Stimulated activated CD4-positive, alpha-beta T cell treated with anti-CD3 and anti-CD28 coated beads, TNF-alpha, amount 100 ng/mL, for 24 hours (primary cell): ENCODE measurements at regions not wholly inside any gene's neighbourhood (a gene's known extent, or its start where the extent isn't known, plus 50 kb on each side); places are given as distances from the start of the nearest gene placed in this dataset.
"Not testable (repeated sequence)": the region's sequence is repeated elsewhere in the genome, so short reads cannot be mapped to it uniquely, and the experiment has no call there.

ENCODE experiments used
- DNase-seq, 3 experiments: peaks; one replicate each; pipeline ENCODE4 v3.0.0-alpha.2; 2020; ENCODE audit warnings: low read depth in 3 of 3

GRCh38 chr5:144680711-144681110, 510.0 kb downstream of the KCTD16 start:
- no peak for DNase-seq

DNA sequence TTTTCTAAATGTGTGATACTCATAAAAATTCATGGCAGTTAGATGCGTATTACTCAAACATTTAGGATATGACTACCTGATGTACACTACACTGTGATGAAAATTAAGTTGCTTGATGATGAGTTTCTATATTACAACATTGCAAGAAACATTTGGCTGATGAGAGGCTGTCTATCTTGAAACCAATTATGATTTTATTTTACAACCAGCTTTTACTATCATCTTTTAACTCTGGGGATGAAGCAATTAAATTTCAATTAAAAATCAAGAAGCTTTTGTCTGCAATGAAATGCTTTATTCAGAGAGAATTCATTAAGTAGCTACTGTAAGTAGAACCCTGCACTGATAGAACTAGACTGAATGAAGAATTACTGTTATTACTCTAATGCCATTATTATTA, 500.4 kb downstream of the KCTD16 start:
- no peak for DNase-seq

DNA sequence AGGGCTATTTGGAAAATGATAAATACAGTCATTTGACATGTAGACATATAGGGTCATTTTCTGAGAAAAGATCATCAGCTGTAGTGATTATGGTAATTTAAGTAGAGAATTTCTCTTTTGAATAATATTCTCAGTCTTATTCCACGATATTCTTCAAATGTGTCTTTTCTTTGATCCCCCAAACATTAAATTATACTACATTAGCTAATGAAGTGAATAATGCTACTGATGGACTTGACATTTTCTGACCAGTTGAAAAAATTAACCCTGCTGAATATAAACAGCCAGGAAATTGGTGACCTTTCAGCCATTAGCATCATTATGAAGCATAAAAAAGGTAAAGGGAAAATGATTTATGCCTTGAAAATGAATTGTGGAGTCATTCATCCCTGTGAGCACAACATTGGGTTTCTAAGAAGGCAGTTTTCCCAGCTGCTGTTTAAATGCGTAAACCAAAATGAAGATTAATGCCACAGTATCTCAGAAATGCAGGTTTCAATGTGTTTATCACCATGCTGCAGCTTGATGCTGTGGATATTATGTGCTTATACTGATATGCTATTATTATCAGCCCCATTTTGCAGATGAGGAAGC, 489.1 kb downstream of the KCTD16 start:
- no peak for DNase-seq

- DNase-seq: no peak
Observed at GRCh38 chr5:144644317-144644716, 473.6 kb downstream of the KCTD16 start.

DNA sequence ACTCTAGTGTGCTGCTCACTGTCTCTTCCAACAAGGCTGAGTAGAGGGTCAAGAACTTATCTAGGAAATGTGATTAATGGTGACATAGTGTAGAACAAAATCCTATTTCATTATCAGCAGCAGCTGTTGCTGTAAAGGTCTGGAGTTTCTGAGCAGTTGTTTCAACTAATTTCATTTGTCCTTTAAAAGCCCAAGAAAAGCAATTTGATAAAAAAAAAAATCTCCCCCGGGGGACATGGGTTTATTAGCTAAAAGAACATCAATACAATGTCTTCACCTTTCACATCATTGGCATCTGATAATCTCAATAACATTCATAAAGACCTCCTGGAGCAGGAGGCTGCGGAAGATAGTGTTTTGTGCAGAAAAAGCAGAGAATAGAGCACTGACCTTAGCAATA, 468.1 kb downstream of the KCTD16 start:
- DNase-seq: no peak

GRCh38 chr5:144634138-144634537, 463.5 kb downstream of the KCTD16 start:
- no peak for DNase-seq

- DNase-seq: no peak
Observed at GRCh38 chr5:144598451-144599068, 427.9 kb downstream of the KCTD16 start.

GRCh38 chr5:144596517-144596916, 425.8 kb downstream of the KCTD16 start:
- no peak for DNase-seq

- no peak for DNase-seq
Observed at GRCh38 chr5:144594919-144595318, 424.2 kb downstream of the KCTD16 start.

DNA sequence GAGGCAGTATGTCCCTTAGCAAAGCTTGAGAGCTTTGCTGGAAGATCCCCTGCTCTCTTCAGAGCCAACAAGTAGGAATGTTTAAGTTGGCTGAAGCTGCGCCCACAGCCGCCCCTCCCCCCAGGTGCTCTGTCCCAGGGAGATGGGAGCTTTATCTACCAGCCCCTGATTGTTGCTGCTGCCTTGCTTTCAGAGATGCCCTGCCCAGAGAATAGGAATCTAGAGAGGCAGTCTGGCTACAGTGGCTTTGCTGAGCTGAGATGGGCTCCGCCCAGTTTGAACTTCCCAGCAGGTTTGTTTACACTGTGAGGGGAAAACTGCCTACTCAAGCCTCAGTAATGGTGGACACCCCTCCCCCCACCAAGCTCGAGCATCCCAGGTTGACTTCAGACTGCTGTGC, 423.6 kb downstream of the KCTD16 start:
- not testable (repeated sequence) for DNase-seq

DNA sequence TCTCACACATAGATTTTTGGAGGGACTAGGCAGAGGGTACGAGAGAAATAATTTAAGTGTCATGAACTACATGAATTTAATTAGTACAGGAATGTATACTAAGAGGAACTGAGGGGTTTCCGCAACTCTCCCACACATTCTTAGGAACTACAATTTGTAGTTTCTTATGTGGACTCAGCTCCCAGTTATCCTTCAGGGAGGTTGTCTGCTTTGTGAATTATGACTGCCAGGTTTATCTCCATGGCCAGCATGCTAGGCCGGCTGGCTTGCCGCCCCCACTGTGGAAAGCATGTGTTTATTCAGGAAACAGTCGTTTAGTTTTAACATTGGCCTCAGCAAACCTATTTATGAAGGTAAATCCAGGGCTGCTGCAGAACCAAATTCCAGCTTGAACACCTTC, 415.0 kb downstream of the KCTD16 start:
- DNase-seq: no peak

DNA sequence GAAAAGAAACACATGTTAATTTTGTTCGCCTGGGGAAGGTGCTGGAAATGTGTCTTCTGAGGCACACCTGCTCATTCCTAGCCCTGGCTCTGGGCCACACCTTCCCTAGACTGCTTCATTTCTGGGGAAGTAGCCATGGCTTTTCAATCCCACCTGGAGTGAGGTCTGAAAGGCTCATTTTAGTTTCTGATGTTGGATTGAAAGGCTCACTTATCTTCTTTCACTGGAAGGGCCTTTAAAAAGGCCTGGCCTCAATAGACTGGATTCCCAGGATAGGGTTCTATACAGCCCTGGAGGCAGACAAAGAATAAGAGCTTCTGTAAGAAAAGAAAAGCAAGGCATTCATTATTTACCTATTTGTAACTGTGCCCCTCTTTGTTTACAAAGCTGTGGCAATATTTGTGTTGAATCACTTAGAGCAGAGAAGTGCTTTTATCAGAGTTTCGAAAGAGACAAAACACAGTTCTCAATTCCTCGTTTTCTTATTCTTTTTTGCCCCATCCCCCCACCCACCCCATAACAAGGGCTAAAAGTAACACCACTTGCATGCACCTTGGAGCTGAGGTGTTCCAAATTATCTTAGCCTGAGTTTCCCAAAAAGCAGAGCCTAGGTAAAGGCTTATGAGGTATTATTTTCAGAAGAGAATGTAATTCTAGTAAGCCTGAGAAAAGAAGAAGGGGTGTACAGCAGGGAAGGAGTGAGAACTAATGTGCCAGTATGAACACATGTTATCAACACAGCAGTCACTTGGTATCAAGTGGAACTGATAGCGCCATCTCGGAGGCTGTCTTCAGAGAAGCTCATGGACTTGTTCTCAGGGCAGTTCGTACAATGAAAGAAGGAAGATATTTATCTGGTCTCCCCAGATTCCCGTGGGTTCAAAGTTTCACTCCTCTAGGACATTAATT, 413.1 kb downstream of the KCTD16 start:
- no peak for DNase-seq

DNA sequence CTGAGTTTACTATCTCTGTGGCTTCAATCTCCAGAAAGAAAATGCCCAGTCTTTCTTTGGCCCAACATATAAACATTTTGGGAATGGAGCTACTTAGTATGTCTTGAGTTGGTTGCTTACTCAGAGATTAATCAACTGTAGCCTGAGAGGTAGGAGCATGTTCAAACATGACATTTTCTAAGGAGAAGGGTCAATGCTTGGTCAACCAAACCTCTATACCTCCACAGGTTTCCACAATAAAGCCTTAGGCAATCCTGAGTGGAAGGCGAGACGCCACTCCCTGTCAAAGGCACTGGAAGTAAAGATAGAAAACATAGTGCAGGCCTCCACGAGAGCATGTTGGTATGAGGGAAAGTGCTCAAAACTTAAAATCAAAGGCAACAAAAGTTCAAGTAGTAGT, 411.4 kb downstream of the KCTD16 start:
- DNase-seq: no peak

DNA sequence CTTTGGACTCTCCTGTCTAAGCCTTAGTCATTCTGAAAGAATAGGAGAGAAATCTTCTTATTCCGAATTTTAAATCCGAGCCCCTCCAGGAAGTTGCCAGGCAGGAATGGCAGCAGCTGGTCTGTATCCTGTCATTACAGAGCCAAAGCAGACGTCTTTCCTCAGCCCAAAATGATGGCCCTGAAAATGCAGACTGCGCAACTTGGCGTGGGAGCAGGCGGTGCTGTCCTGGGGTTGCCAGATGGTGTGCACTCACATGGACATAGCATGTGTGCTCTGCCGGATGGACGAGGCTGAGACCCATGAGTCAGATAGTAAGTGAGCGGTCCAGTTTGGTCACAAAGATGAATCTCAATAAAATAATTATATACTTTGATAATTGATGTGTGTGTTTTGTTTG, 410.4 kb downstream of the KCTD16 start:
- DNase-seq: no peak

DNA sequence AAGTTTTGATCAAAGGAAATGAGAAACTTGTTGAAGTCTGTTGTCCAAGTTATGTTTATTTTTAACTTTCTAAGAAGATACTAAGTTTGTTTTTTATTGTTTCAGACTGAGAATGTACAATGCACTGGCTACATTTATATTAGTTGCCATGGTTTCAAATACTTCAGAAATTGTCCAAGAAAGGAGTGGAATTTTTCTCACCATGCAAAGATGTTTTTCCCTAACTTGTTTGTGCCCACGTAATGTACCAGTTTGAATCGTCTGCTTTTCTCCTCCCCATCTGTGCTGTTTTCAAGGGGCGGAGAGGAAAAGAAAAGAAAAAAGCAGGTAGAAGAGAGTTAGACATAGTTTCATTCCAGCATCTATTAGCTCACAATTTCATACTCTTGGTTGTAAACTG, 407.0 kb downstream of the KCTD16 start:
- no peak for DNase-seq

GRCh38 chr5:144575736-144576135, 405.1 kb downstream of the KCTD16 start:
- DNase-seq: no peak

- no peak for DNase-seq
Observed at GRCh38 chr5:144567421-144567780, 396.7 kb downstream of the KCTD16 start.

GRCh38 chr5:144566747-144567420, 396.2 kb downstream of the KCTD16 start:
- no peak for DNase-seq

GRCh38 chr5:144549580-144549979, 378.9 kb downstream of the KCTD16 start:
- no peak for DNase-seq

DNA sequence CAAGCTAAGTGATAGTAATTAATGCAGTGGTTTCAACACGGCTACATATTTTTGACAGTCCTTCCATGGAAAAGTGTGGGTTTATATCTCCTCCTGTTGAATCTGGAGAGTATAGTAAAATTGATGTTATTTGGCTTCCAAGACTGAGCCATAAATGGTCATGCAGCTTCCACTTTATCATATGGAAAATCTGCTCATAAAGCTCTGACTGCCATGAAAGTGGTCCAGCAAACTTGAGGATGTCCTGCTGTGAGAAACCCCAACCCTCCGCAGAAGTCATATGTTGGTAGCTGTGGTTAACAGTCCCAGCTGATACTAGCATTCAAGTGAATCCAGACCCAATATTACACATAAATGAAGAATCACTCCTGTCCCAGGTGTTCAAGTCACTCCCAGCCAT, 378.3 kb downstream of the KCTD16 start:
- DNase-seq: no peak

GRCh38 chr5:144547098-144547499, 376.4 kb downstream of the KCTD16 start:
- no peak for DNase-seq

GRCh38 chr5:144538845-144539244, 368.2 kb downstream of the KCTD16 start:
- DNase-seq: no peak
